B cell (primary cell): ENCODE measurements at regions not wholly inside any gene's neighbourhood (a gene's known extent, or its start where the extent isn't known, plus 50 kb on each side); places are given as distances from the start of the nearest gene placed in this dataset.

Experiments
- ATAC-seq: fragments of 200-7000 bp; cut with Tn5 transposase; one replicate; pipeline ENCODE4 v1.10.0; 2021; ENCODE audit warnings: low read depth, mild to moderate bottlenecking, moderate number of reproducible peaks, moderate library complexity
- CTCF ChIA-PET: fragments of 350-600 bp; sonication (Branson Sonifier 250); formaldehyde crosslinking; loops from one replicate; lab custom pipeline; 2021; ENCODE audit warnings: antibody characterized with exemption, inconsistent platforms; lab: Charles Lee
- POLR2A ChIA-PET: fragments of 350-600 bp; sonication (Branson Sonifier 250); formaldehyde crosslinking; loops from one replicate; lab custom pipeline; 2021; ENCODE audit warnings: antibody characterized with exemption; lab: Charles Lee
- DNase-seq: peaks from one replicate; pipeline ENCODE4 v3.0.0; 2013
- H2AFZ ChIP-seq: 2 replicates; pipeline ENCODE4 v1.6.1; 2012; ENCODE audit warnings: mild to moderate bottlenecking, low read depth, low read length; ENCODE audit not compliant: insufficient read depth, poor library complexity, severe bottlenecking
- H3K27ac ChIP-seq, 2 donors: 1 replicate in 1 of 2; 2 replicates in 1 of 2; pipeline ENCODE4 v1.5.1; 2012 to 2013; ENCODE audit warnings: low read length in 2 of 2, mild to moderate bottlenecking in 2 of 2, moderate library complexity in 1 of 2
- H3K27me3 ChIP-seq, 4 experiments: fragments of 200-600 bp in 1 of 4; sonication (generic) in 1 of 4; replicated peaks in 1 of 4; 1 replicate in 2 of 4; 2 replicates in 2 of 4; pipeline versions ENCODE4 v1.6.1 to v1.7.0; 2013 to 2016; ENCODE audit warnings: low read length in 3 of 4, mild to moderate bottlenecking in 2 of 4, mixed read lengths in 1 of 4, moderate library complexity in 1 of 4; ENCODE audit not compliant: insufficient read depth in 4 of 4, control insufficient read depth in 3 of 4; ENCODE audit errors: control extremely low read depth in 1 of 4
- H3K36me3 ChIP-seq, 2 experiments: replicated peaks in 1 of 2; 1 replicate in 1 of 2; 2 replicates in 1 of 2; pipeline versions ENCODE4 v1.6.1 to v1.7.1; 2013; ENCODE audit warnings: low read length in 1 of 2; ENCODE audit not compliant: insufficient read depth in 2 of 2, control insufficient read depth in 1 of 2; ENCODE audit errors: control extremely low read depth in 1 of 2, extremely low read depth in 1 of 2
- H3K4me1 ChIP-seq, 2 donors: fragments of 200-600 bp in 1 of 2; sonication (generic) in 1 of 2; 1 replicate in 1 of 2; 2 replicates in 1 of 2; pipeline versions ENCODE4 v1.5.1 to v1.6.1; 2013 to 2017; ENCODE audit warnings: low read length in 2 of 2; ENCODE audit not compliant: control insufficient read depth in 2 of 2, insufficient read depth in 2 of 2
- H3K4me2 ChIP-seq: replicated peaks from 2 replicates; pipeline ENCODE3; 2012; ENCODE audit warnings: mild to moderate bottlenecking, low read depth, low read length; ENCODE audit not compliant: poor library complexity, severe bottlenecking
- H3K4me3 ChIP-seq, 5 experiments: fragments of 200-600 bp in 1 of 5; sonication (generic) in 1 of 5; 1 replicate in 3 of 5; 2 replicates in 2 of 5; pipeline versions ENCODE4 v1.5.1 to v1.7.0; 2011 to 2016; ENCODE audit warnings: low read length in 4 of 5, mild to moderate bottlenecking in 4 of 5, low read depth in 2 of 5, control low read depth in 1 of 5, moderate library complexity in 1 of 5; ENCODE audit not compliant: insufficient read depth in 1 of 5; ENCODE audit errors: control extremely low read depth in 1 of 5, extremely low read depth in 1 of 5
- H3K79me2 ChIP-seq: fragments of 200-600 bp; sonication (generic); one replicate; pipeline ENCODE4 v1.6.0; 2016; ENCODE audit warnings: low read length; ENCODE audit not compliant: control insufficient read depth, insufficient read depth
- H3K9ac ChIP-seq: fragments of 200-600 bp; sonication (generic); 2 replicates; pipeline ENCODE4 v1.6.1; 2017; ENCODE audit warnings: mild to moderate bottlenecking, low read length, moderate library complexity
- H3K9me3 ChIP-seq, 3 donors: one replicate each; pipeline versions ENCODE4 v1.6.1 to v1.7.1; 2013; ENCODE audit warnings: low read length in 2 of 3; ENCODE audit not compliant: control insufficient read depth in 2 of 3, insufficient read depth in 1 of 3; ENCODE audit errors: control extremely low read depth in 1 of 3
- H4K20me1 ChIP-seq: 2 replicates; pipeline ENCODE4 v1.6.0; 2012; ENCODE audit warnings: mild to moderate bottlenecking, low read length; ENCODE audit not compliant: insufficient read depth, control insufficient read depth, poor library complexity, severe bottlenecking
- H3K27ac Mint-ChIP-seq: one replicate; pipeline ENCODE4 v1.8.0; 2021; ENCODE audit warnings: mixed read lengths
- H3K27me3 Mint-ChIP-seq: one replicate; pipeline ENCODE4 v1.8.0; 2021; ENCODE audit warnings: mixed read lengths
- H3K4me1 Mint-ChIP-seq: one replicate; pipeline ENCODE4 v1.8.0; 2021; ENCODE audit warnings: mixed read lengths
- H3K4me3 Mint-ChIP-seq: one replicate; pipeline ENCODE4 v1.8.0; 2021; ENCODE audit warnings: mixed read lengths
- H3K9me3 Mint-ChIP-seq: one replicate; pipeline ENCODE4 v1.8.0; 2022; ENCODE audit warnings: mixed read lengths; ENCODE audit not compliant: insufficient read depth
- CTCF ChIP-seq: fragments of 200-600 bp; IDR thresholded peaks from one replicate; pipeline ENCODE4 v1.8.0; 2022; ENCODE audit warnings: antibody characterized with exemption, mild to moderate bottlenecking
- EZH2 ChIP-seq: IDR thresholded peaks from 2 replicates; pipeline ENCODE4 v1.6.1; 2012; ENCODE audit warnings: borderline replicate concordance, low read depth, mild to moderate bottlenecking, moderate library complexity, low read length; ENCODE audit not compliant: insufficient read depth, poor library complexity, severe bottlenecking
- WGBS: methylation state at CpG from one replicate; pipeline ENCODE4 v1.1.5; 2013; ENCODE audit warnings: missing lambda C conversion rate; ENCODE audit not compliant: insufficient coverage; 5-methylcytosine and 5-hydroxymethylcytosine counted together
- intact Hi-C: fragments of 100-400 bp; cut with micrococcal nuclease; formaldehyde crosslinking; loops from one replicate; pipeline ENCODE4 v1.10.0; 2022

- H3K27ac ChIP-seq, result no peak overlapping the region
- no peaks in the 10 kb centered on the region for H3K9me3 ChIP-seq
- no peak overlapping the region for H3K4me3 ChIP-seq
- Mint-ChIP-seq H3K4me3 (no peak overlapping the region), H3K27ac (no peak overlapping the region), H3K9me3 (peaks cover 3% of the 10 kb centered on the region), H3K4me1 (no peaks in the 10 kb centered on the region), H3K27me3 (no peaks in the 10 kb centered on the region)
- ChIA-PET CTCF (no interaction called here), POLR2A (no interaction called here)
- no CpG with 5 or more reads among the region's 2 CpGs for WGBS
- no peak for ATAC-seq
- H3K4me2 ChIP-seq, result no peak overlapping the region
- no peaks in the 10 kb centered on the region for H3K4me1 ChIP-seq
- H3K36me3 ChIP-seq, result no peaks in the 10 kb centered on the region
- no peaks in the 10 kb centered on the region for H3K79me2 ChIP-seq
- no peak overlapping the region for H3K9ac ChIP-seq
- H4K20me1 ChIP-seq, result no peaks in the 10 kb centered on the region
- DNase-seq, result no peak
- H2AFZ ChIP-seq, result no peak overlapping the region
- intact Hi-C loops, result no loop called here
- H3K27me3 ChIP-seq, result no peaks in the 10 kb centered on the region
- no peak for TF ChIP-seq CTCF
- no peak for TF ChIP-seq EZH2
Observed at GRCh38 chr2:56807861-56808260, 624.1 kb downstream of the CCDC85A start.

- WGBS, result 87% methylated on average over 2 of the region's 2 CpGs
- H3K27ac ChIP-seq, result no peak overlapping the region
- H3K4me3 ChIP-seq, result no peak overlapping the region
- Mint-ChIP-seq H3K4me3 (no peak overlapping the region), H3K27me3 (no peaks in the 10 kb centered on the region), H3K4me1 (no peaks in the 10 kb centered on the region), H3K9me3 (no peaks in the 10 kb centered on the region), H3K27ac (no peak overlapping the region)
- no peak overlapping the region for H2AFZ ChIP-seq
- no peak overlapping the region for H3K4me2 ChIP-seq
- no peaks in the 10 kb centered on the region for H3K27me3 ChIP-seq
- CTCF ChIA-PET, result no interaction called here
- DNase-seq (no peak), ATAC-seq (no peak)
- H4K20me1 ChIP-seq, result no peaks in the 10 kb centered on the region
- no peaks in the 10 kb centered on the region for H3K36me3 ChIP-seq
- TF ChIP-seq EZH2 (no peak), CTCF (no peak)
- no peaks in the 10 kb centered on the region for H3K79me2 ChIP-seq
- H3K9ac ChIP-seq, result no peak overlapping the region
- no peaks in the 10 kb centered on the region for H3K4me1 ChIP-seq
- POLR2A ChIA-PET, result no interaction called here
- intact Hi-C loops, result no loop called here
- peaks cover 0 to 5% (median 0%) of the 10 kb centered on the region in 3 donors for H3K9me3 ChIP-seq
Observed at GRCh38 chr2:56811401-56811800, 627.6 kb downstream of the CCDC85A start.
